Panc1 (cell line): ENCODE measurements at regions not wholly inside any gene's neighbourhood (a gene's known extent, or its start where the extent isn't known, plus 50 kb on each side); places are given as distances from the start of the nearest gene placed in this dataset.
"Not testable (repeated sequence)": the region's sequence is repeated elsewhere in the genome, so short reads cannot be mapped to it uniquely, and the experiment has no call there.

Experiments used
- TCF7L2 ChIP-seq: IDR thresholded peaks from 2 replicates; pipeline ENCODE4 v1.6.1; 2011; ENCODE audit warnings: mild to moderate bottlenecking, low read depth, low read length, inconsistent platforms
- TF ChIP-seq, protein P1 (sequence below): fragments of 450-650 bp; IDR thresholded peaks from 2 replicates; pipeline ENCODE4 v1.5.1; 2017; ENCODE audit warnings: mild to moderate bottlenecking
- TF ChIP-seq, protein P2 (sequence below), 2 experiments: IDR thresholded peaks; 2 replicates each; pipeline ENCODE4 v1.6.1; 2011 to 2012; ENCODE audit warnings: low read depth in 2 of 2, control low read depth in 1 of 2, low read length in 1 of 2, mild to moderate bottlenecking in 1 of 2, moderate library complexity in 1 of 2; ENCODE audit not compliant: insufficient read depth in 1 of 2

DNA sequence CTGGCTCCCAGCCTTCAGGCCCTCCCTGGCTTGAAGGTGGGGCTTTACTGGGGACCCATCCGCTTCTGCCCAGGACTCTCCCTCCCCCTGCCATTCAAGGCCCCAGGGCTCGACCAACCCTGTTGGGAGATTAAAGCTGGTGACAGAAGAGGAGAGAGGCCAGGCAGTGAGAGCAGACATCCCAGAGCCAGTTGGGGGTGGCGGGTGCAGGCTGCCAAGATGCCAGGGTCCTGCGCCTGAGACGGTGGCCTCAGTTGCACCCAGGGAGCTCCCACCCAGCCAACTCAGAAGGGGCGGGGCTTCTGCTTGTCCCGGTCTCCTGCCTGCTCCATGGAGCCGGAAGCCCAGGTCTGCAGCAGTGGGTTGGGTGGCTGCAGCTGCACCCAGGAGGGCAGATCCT, 1370.8 kb downstream of the SPATA31A7 start:
- TF ChIP-seq, protein P1, sequence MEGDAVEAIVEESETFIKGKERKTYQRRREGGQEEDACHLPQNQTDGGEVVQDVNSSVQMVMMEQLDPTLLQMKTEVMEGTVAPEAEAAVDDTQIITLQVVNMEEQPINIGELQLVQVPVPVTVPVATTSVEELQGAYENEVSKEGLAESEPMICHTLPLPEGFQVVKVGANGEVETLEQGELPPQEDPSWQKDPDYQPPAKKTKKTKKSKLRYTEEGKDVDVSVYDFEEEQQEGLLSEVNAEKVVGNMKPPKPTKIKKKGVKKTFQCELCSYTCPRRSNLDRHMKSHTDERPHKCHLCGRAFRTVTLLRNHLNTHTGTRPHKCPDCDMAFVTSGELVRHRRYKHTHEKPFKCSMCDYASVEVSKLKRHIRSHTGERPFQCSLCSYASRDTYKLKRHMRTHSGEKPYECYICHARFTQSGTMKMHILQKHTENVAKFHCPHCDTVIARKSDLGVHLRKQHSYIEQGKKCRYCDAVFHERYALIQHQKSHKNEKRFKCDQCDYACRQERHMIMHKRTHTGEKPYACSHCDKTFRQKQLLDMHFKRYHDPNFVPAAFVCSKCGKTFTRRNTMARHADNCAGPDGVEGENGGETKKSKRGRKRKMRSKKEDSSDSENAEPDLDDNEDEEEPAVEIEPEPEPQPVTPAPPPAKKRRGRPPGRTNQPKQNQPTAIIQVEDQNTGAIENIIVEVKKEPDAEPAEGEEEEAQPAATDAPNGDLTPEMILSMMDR = not testable (repeated sequence)
- TF ChIP-seq, protein P2, sequence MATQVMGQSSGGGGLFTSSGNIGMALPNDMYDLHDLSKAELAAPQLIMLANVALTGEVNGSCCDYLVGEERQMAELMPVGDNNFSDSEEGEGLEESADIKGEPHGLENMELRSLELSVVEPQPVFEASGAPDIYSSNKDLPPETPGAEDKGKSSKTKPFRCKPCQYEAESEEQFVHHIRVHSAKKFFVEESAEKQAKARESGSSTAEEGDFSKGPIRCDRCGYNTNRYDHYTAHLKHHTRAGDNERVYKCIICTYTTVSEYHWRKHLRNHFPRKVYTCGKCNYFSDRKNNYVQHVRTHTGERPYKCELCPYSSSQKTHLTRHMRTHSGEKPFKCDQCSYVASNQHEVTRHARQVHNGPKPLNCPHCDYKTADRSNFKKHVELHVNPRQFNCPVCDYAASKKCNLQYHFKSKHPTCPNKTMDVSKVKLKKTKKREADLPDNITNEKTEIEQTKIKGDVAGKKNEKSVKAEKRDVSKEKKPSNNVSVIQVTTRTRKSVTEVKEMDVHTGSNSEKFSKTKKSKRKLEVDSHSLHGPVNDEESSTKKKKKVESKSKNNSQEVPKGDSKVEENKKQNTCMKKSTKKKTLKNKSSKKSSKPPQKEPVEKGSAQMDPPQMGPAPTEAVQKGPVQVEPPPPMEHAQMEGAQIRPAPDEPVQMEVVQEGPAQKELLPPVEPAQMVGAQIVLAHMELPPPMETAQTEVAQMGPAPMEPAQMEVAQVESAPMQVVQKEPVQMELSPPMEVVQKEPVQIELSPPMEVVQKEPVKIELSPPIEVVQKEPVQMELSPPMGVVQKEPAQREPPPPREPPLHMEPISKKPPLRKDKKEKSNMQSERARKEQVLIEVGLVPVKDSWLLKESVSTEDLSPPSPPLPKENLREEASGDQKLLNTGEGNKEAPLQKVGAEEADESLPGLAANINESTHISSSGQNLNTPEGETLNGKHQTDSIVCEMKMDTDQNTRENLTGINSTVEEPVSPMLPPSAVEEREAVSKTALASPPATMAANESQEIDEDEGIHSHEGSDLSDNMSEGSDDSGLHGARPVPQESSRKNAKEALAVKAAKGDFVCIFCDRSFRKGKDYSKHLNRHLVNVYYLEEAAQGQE (IDR thresholded peaks at IDR 0.05; ENCODE audit: insufficient read depth in 1 of 2, low read depth in 2 of 2, low read length in 1 of 2) = not testable (repeated sequence)
- not testable (repeated sequence) for TF ChIP-seq TCF7L2
